K562 (cell line): ENCODE measurements at regions not wholly inside any gene's neighbourhood (a gene's known extent, or its start where the extent isn't known, plus 50 kb on each side); places are given as distances from the start of the nearest gene placed in this dataset.

Experiments
- ATAC-seq: fragments of 200-7000 bp; cut with Tn5 transposase; 3 replicates; pipeline ENCODE4 v1.9.1; 2020; ENCODE audit warnings: moderate library complexity
- BruUV-seq: library from RNA; stranded (reverse); fragments of 400-500 nt; replicated peaks from 2 replicates; lab custom pipeline; 2021; lab: Mats Ljungman, UMichigan
- CTCF ChIA-PET: fragments of 300-600 bp; formaldehyde crosslinking; extraction: SDS; loops from one replicate; lab custom pipeline; 2021; ENCODE audit warnings: low intra/inter-chr PET ratio; lab: Yijun Ruan, JAX
- POLR2A ChIA-PET: fragments of 300-600, 350-650 bp; sonication (Branson Sonifier 250); formaldehyde crosslinking; extraction: SDS; loops from one replicate; lab custom pipeline; 2021; ENCODE audit warnings: antibody characterized with exemption, inconsistent platforms; lab: Yijun Ruan, JAX
- DNase-seq, 4 experiments: peaks; one replicate each; pipeline versions ENCODE4 v3.0.0 to v3.0.0-alpha.2; 2011 to 2018; ENCODE audit warnings: low spot score in 3 of 4, mixed read lengths in 3 of 4; ENCODE audit errors: extremely low read depth in 1 of 4
- FAIRE-seq: peaks from 2 replicates; lab custom pipeline; 2011; peaks lifted over from hg19 to GRCh38; lab: Jason Lieb, UNC
- H2AFZ ChIP-seq: 2 replicates; pipeline ENCODE4 v1.6.0; 2011; ENCODE audit warnings: low read depth, low read length, control low read depth, inconsistent platforms
- H3K27ac ChIP-seq: fragments of 200-600 bp; 3 replicates; pipeline ENCODE4 v1.8.0; 2011; ENCODE audit warnings: low read depth, mild to moderate bottlenecking, control low read depth, inconsistent platforms, low read length, moderate library complexity, mixed read lengths; ENCODE audit errors: extremely low read depth
- H3K27me3 ChIP-seq, 2 experiments: fragments of 300-600 bp in 1 of 2; 2 replicates in 1 of 2; 3 replicates in 1 of 2; pipeline versions ENCODE4 v1.6.0 to v1.8.0; 2011; ENCODE audit warnings: inconsistent platforms in 2 of 2, low read length in 2 of 2, mild to moderate bottlenecking in 1 of 2, mixed read lengths in 1 of 2, moderate library complexity in 1 of 2; ENCODE audit not compliant: control insufficient read depth in 2 of 2, insufficient read depth in 2 of 2
- H3K36me3 ChIP-seq: fragments of 300-600 bp; 3 replicates; pipeline ENCODE4 v1.8.0; 2011; ENCODE audit warnings: mild to moderate bottlenecking, low read length, inconsistent platforms; ENCODE audit not compliant: control insufficient read depth, insufficient read depth
- H3K4me1 ChIP-seq, 2 experiments: fragments of 200-600 bp in 1 of 2; replicated peaks in 1 of 2; 2 replicates in 1 of 2; 3 replicates in 1 of 2; pipeline versions ENCODE4 v1.5.1 to v1.8.0; 2011; ENCODE audit warnings: inconsistent platforms in 2 of 2, low read length in 2 of 2, mild to moderate bottlenecking in 1 of 2, mixed read lengths in 1 of 2, moderate library complexity in 1 of 2; ENCODE audit not compliant: control insufficient read depth in 2 of 2, insufficient read depth in 2 of 2
- H3K4me2 ChIP-seq: 2 replicates; pipeline ENCODE4 v1.6.1; 2011; ENCODE audit warnings: low read length, control low read depth, inconsistent platforms, mixed read lengths; ENCODE audit not compliant: insufficient read depth
- H3K4me3 ChIP-seq: fragments of 200-600 bp; sonication (generic), shearing (Covaris generic); 2 replicates; pipeline ENCODE4 v1.5.1; 2016; ENCODE audit warnings: control low read depth, inconsistent platforms
- H3K79me2 ChIP-seq: fragments of 200-600 bp; 3 replicates; pipeline ENCODE4 v1.8.0; 2011; ENCODE audit warnings: low read length, inconsistent platforms; ENCODE audit not compliant: control insufficient read depth, insufficient read depth
- H3K9ac ChIP-seq, 2 experiments: 2 replicates each; pipeline versions ENCODE4 v1.6.0 to v1.6.1; 2011; ENCODE audit warnings: low read depth in 2 of 2, low read length in 2 of 2, control low read depth in 1 of 2, inconsistent platforms in 1 of 2, mild to moderate bottlenecking in 1 of 2, mixed read lengths in 1 of 2; ENCODE audit not compliant: insufficient read depth in 1 of 2
- H3K9me1 ChIP-seq: one replicate; pipeline ENCODE4 v1.6.0; 2011; ENCODE audit warnings: inconsistent platforms, mild to moderate bottlenecking, low read length, moderate library complexity; ENCODE audit not compliant: control insufficient read depth, insufficient read depth
- H3K9me3 ChIP-seq: replicated peaks from 2 replicates; pipeline ENCODE4 v1.5.1; 2011; ENCODE audit warnings: low read depth, low read length, inconsistent platforms; ENCODE audit not compliant: control insufficient read depth, insufficient read depth
- H4K20me1 ChIP-seq: replicated peaks from 2 replicates; pipeline ENCODE4 v1.6.1; 2011; ENCODE audit warnings: low read length, inconsistent platforms, mixed read lengths; ENCODE audit not compliant: control insufficient read depth, insufficient read depth
- ELF2 ChIP-seq: fragments of 250-450 bp; sonication (Bioruptor Pico); IDR thresholded peaks from 2 replicates; pipeline ENCODE4 v1.5.0; 2021; ENCODE audit warnings: mild to moderate bottlenecking
- WGBS: fragments of 100-300 bp; shearing (Covaris generic); methylation state at CpG from one replicate; pipeline ENCODE4 v1.1.6; 2016; ENCODE audit warnings: low coverage, mixed read lengths; ENCODE audit not compliant: insufficient coverage; ENCODE audit errors: missing lambda C conversion rate; 5-methylcytosine and 5-hydroxymethylcytosine counted together
- in situ Hi-C: fragments of 300-500 bp; cut with MboI; formaldehyde crosslinking; loops from 4 replicates; pipeline ENCODE4 v1.15.0; 2018; ENCODE audit warnings: inconsistent platforms, mixed read lengths
- intact Hi-C: fragments of 100-400 bp; cut with micrococcal nuclease; formaldehyde crosslinking; loops from 2 replicates; pipeline ENCODE4 v1.14.2; 2022
- TF ChIP-seq, protein P1 (sequence below): fragments of 450-650 bp; IDR thresholded peaks from 2 replicates; pipeline ENCODE4 v1.6.1; 2016; ENCODE audit warnings: low read depth

DNA sequence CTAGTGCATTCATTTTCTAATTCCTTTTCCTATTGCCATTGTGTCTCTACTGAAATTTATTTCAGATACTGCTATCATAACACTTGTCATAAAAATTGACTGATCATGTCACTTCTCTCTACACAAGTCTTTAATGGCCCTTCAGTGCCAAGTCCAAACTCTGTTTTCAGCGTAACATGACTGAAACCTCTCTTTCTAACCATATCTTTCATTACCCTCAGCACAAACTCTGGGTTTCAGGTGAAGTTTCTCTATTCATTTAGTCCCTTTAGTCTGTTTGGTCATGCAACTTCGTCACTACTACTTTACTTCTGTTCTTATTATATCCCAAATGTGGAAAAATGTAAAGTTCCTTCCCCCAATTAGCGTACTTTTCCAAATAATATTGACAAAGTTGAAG, 234.9 kb downstream of the OGFRL1 start:
- no peaks in the 10 kb centered on the region for H3K79me2 ChIP-seq
- no peaks in the 10 kb centered on the region for H4K20me1 ChIP-seq
- FAIRE-seq (no peak), DNase-seq (no peak), ATAC-seq (no peak)
- H3K27me3 ChIP-seq = no peaks in the 10 kb centered on the region
- no TSS peak for BruUV-seq
- H3K4me3 ChIP-seq = no peak overlapping the region
- H3K4me2 ChIP-seq = no peak overlapping the region
- TF ChIP-seq, protein P1, sequence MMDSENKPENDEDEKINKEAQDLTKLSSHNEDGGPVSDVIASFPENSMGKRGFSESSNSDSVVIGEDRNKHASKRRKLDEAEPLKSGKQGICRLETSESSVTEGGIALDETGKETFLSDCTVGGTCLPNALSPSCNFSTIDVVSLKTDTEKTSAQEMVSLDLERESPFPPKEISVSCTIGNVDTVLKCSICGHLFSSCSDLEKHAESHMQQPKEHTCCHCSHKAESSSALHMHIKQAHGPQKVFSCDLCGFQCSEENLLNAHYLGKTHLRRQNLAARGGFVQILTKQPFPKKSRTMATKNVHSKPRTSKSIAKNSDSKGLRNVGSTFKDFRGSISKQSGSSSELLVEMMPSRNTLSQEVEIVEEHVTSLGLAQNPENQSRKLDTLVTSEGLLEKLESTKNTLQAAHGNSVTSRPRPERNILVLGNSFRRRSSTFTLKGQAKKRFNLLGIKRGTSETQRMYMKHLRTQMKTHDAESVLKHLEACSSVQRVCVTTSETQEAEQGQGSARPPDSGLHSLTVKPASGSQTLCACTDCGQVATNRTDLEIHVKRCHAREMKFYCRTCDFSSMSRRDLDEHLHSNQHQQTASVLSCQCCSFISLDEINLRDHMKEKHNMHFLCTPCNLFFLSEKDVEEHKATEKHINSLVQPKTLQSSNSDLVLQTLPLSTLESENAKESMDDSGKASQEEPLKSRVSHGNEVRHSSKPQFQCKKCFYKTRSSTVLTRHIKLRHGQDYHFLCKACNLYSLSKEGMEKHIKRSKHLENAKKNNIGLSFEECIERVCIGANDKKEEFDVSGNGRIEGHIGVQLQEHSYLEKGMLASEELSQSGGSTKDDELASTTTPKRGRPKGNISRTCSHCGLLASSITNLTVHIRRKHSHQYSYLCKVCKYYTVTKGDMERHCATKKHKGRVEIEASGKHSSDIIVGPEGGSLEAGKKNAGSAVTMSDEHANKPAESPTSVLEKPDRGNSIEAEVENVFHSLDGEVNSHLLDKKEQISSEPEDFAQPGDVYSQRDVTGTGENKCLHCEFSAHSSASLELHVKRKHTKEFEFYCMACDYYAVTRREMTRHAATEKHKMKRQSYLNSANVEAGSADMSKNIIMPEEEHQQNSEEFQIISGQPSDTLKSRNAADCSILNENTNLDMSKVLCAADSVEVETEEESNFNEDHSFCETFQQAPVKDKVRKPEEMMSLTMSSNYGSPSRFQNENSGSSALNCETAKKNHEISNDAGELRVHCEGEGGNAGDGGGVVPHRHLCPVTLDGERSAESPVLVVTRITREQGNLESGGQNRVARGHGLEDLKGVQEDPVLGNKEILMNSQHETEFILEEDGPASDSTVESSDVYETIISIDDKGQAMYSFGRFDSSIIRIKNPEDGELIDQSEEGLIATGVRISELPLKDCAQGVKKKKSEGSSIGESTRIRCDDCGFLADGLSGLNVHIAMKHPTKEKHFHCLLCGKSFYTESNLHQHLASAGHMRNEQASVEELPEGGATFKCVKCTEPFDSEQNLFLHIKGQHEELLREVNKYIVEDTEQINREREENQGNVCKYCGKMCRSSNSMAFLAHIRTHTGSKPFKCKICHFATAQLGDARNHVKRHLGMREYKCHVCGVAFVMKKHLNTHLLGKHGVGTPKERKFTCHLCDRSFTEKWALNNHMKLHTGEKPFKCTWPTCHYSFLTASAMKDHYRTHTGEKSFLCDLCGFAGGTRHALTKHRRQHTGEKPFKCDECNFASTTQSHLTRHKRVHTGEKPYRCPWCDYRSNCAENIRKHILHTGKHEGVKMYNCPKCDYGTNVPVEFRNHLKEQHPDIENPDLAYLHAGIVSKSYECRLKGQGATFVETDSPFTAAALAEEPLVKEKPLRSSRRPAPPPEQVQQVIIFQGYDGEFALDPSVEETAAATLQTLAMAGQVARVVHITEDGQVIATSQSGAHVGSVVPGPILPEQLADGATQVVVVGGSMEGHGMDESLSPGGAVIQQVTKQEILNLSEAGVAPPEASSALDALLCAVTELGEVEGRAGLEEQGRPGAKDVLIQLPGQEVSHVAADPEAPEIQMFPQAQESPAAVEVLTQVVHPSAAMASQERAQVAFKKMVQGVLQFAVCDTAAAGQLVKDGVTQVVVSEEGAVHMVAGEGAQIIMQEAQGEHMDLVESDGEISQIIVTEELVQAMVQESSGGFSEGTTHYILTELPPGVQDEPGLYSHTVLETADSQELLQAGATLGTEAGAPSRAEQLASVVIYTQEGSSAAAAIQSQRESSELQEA = no peak
- TF ChIP-seq ELF2 (CRISPR knock-in tag) = no peak
- no peaks in the 10 kb centered on the region for H3K36me3 ChIP-seq
- intact Hi-C loops = no loop called here
- H3K9me3 ChIP-seq = no peaks in the 10 kb centered on the region
- no peak overlapping the region for H3K27ac ChIP-seq
- in situ Hi-C loops = no loop called here
- H3K9ac ChIP-seq = no peak overlapping the region
- no peak overlapping the region for H2AFZ ChIP-seq
- POLR2A ChIA-PET = interaction anchor here (0.7 kb wide), 1 partner anchor 57 kb away, joined by 3 read pairs; no protein-coding TSS in a partner anchor
- no peaks in the 10 kb centered on the region for H3K4me1 ChIP-seq
- 2% methylated on average over 3 of the region's 3 CpGs for WGBS
- no peaks in the 10 kb centered on the region for H3K9me1 ChIP-seq
- CTCF ChIA-PET = no interaction called here
